ENCODE measurements at regions not wholly inside any gene's neighbourhood (a gene's known extent, or its start where the extent isn't known, plus 50 kb on each side); places are given as distances from the start of the nearest gene placed in this dataset.

GRCh38 chr3:31213869-31214486, 318.7 kb upstream of the STT3B start:
- no peaks in the 10 kb centered on the region for H3K4me1 ChIP-seq (ENCODE audit: insufficient read depth, low read length, severe bottlenecking)

GRCh38 chr3:31218082-31218481, 314.6 kb upstream of the STT3B start:
- H3F3A ChIP-seq (ENCODE audit: insufficient read depth, low read length) = no peaks in the 10 kb centered on the region
- no peak overlapping the region for H3K27ac ChIP-seq (ENCODE audit: low read depth, low read length, poor library complexity, severe bottlenecking)
- no peaks in the 10 kb centered on the region for H4K20me1 ChIP-seq (ENCODE audit: insufficient read depth, low read length)
- TF ChIP-seq EZH2 (IDR thresholded peaks at IDR 0.05; ENCODE audit: borderline replicate concordance, low read length) (no peak), CTCF (IDR thresholded peaks at IDR 0.05; ENCODE audit: low read length) (no peak)
- H3K27me3 ChIP-seq (ENCODE audit: insufficient read depth, low read length) = no peaks in the 10 kb centered on the region
- H3K79me2 ChIP-seq (ENCODE audit: insufficient read depth, low read length) = no peaks in the 10 kb centered on the region
- H3K36me3 ChIP-seq (ENCODE audit: insufficient read depth, low read length) = no peaks in the 10 kb centered on the region
- no peaks in the 10 kb centered on the region for H3K9me3 ChIP-seq (ENCODE audit: low read length)
- H3K4me2 ChIP-seq (ENCODE audit: low read length) = no peak overlapping the region
- H3K9me2 ChIP-seq (ENCODE audit: low read depth, low read length) = no peaks in the 10 kb centered on the region
- no peak overlapping the region for H2AFZ ChIP-seq (ENCODE audit: low read length)
- no peaks in the 10 kb centered on the region for H3K4me1 ChIP-seq (ENCODE audit: insufficient read depth, low read length, severe bottlenecking)
- no peak overlapping the region for H3K9ac ChIP-seq (ENCODE audit: low read length)
- no peak overlapping the region for H3K4me3 ChIP-seq (ENCODE audit: low read depth, low read length, poor library complexity, severe bottlenecking)

More at GRCh38 chr3:31213869-31214486, 318.7 kb upstream of the STT3B start:
- H3F3A ChIP-seq (ENCODE audit: insufficient read depth, low read length) = no peaks in the 10 kb centered on the region
- no peak overlapping the region for H2AFZ ChIP-seq (ENCODE audit: low read length)
- no peak overlapping the region for H3K4me2 ChIP-seq (ENCODE audit: low read length)
- no peaks in the 10 kb centered on the region for H4K20me1 ChIP-seq (ENCODE audit: insufficient read depth, low read length)
- no peak overlapping the region for H3K9ac ChIP-seq (ENCODE audit: low read length)
- TF ChIP-seq EZH2 (IDR thresholded peaks at IDR 0.05; ENCODE audit: borderline replicate concordance, low read length) (no peak), CTCF (IDR thresholded peaks at IDR 0.05; ENCODE audit: low read length) (no peak)
- no peak overlapping the region for H3K4me3 ChIP-seq (ENCODE audit: low read depth, low read length, poor library complexity, severe bottlenecking)
- H3K9me2 ChIP-seq (ENCODE audit: low read depth, low read length) = no peaks in the 10 kb centered on the region
- no peaks in the 10 kb centered on the region for H3K27me3 ChIP-seq (ENCODE audit: insufficient read depth, low read length)
- no peaks in the 10 kb centered on the region for H3K79me2 ChIP-seq (ENCODE audit: insufficient read depth, low read length)
- no peaks in the 10 kb centered on the region for H3K9me3 ChIP-seq (ENCODE audit: low read length)
- H3K36me3 ChIP-seq (ENCODE audit: insufficient read depth, low read length) = no peaks in the 10 kb centered on the region
- H3K27ac ChIP-seq (ENCODE audit: low read depth, low read length, poor library complexity, severe bottlenecking) = no peak overlapping the region

GRCh38 chr3:31219131-31219843, 313.4 kb upstream of the STT3B start:
- Histone ChIP-seq H3K27me3 (ENCODE audit: insufficient read depth, low read length) (no peaks in the 10 kb centered on the region), H4K20me1 (ENCODE audit: insufficient read depth, low read length) (no peaks in the 10 kb centered on the region), H3K4me2 (ENCODE audit: low read length) (no peak overlapping the region), H2AFZ (ENCODE audit: low read length) (no peak overlapping the region), H3K36me3 (ENCODE audit: insufficient read depth, low read length) (no peaks in the 10 kb centered on the region), H3K4me1 (ENCODE audit: insufficient read depth, low read length, severe bottlenecking) (no peaks in the 10 kb centered on the region), H3K9me3 (ENCODE audit: low read length) (no peaks in the 10 kb centered on the region), H3K79me2 (ENCODE audit: insufficient read depth, low read length) (no peaks in the 10 kb centered on the region), H3K9me2 (ENCODE audit: low read depth, low read length) (no peaks in the 10 kb centered on the region), H3F3A (ENCODE audit: insufficient read depth, low read length) (no peaks in the 10 kb centered on the region), H3K9ac (ENCODE audit: low read length) (no peak overlapping the region), H3K4me3 (ENCODE audit: low read depth, low read length, poor library complexity, severe bottlenecking) (no peak overlapping the region), H3K27ac (ENCODE audit: low read depth, low read length, poor library complexity, severe bottlenecking) (no peak overlapping the region)
- TF ChIP-seq EZH2 (IDR thresholded peaks at IDR 0.05; ENCODE audit: borderline replicate concordance, low read length) (no peak), CTCF (IDR thresholded peaks at IDR 0.05; ENCODE audit: low read length) (no peak)
